Lower lobe of right lung (tissue), 2 donors: ENCODE measurements at regions not wholly inside any gene's neighbourhood (a gene's known extent, or its start where the extent isn't known, plus 50 kb on each side); places are given as distances from the start of the nearest gene placed in this dataset.

Experiments used
- ATAC-seq, 2 donors: fragments of 200-7000 bp; cut with Tn5 transposase; one replicate each; pipeline ENCODE4 v1.9.1; 2020 to 2022; ENCODE audit warnings: mild to moderate bottlenecking in 2 of 2, moderate library complexity in 2 of 2
- DNase-seq: peaks from one replicate; pipeline ENCODE4 v3.0.0-alpha.2; 2020
- H3K27ac ChIP-seq: fragments of 200-600 bp; one replicate; pipeline ENCODE4 v1.8.0; 2022
- H3K27me3 ChIP-seq: fragments of 200-600 bp; one replicate; pipeline ENCODE4 v1.8.0; 2022; ENCODE audit warnings: low read depth
- H3K36me3 ChIP-seq: fragments of 200-600 bp; one replicate; pipeline ENCODE4 v1.8.0; 2022; ENCODE audit warnings: mild to moderate bottlenecking
- H3K4me1 ChIP-seq: fragments of 200-600 bp; one replicate; pipeline ENCODE4 v1.8.0; 2022
- H3K4me3 ChIP-seq: fragments of 200-600 bp; one replicate; pipeline ENCODE4 v1.8.0; 2022; ENCODE audit warnings: mild to moderate bottlenecking
- H3K9me3 ChIP-seq: fragments of 200-600 bp; one replicate; pipeline ENCODE4 v1.8.0; 2022
- CTCF ChIP-seq: fragments of 200-600 bp; IDR thresholded peaks from one replicate; pipeline ENCODE4 v1.8.0; 2022; ENCODE audit warnings: antibody characterized with exemption, mild to moderate bottlenecking
- intact Hi-C: fragments of 100-400 bp; cut with DNase I; formaldehyde crosslinking; loops from one replicate; pipeline ENCODE4 v1.11.0; 2022
- donor health status: DM: no; HTN: yes; CAD: no; lungs with severe emphysema.

- no peak for DNase-seq
- Histone ChIP-seq H3K27ac (no peak overlapping the region), H3K9me3 (no peaks in the 10 kb centered on the region), H3K36me3 (no peaks in the 10 kb centered on the region), H3K4me3 (no peak overlapping the region), H3K27me3 (no peaks in the 10 kb centered on the region), H3K4me1 (no peaks in the 10 kb centered on the region)
- intact Hi-C loops = no loop called here
- no peak for TF ChIP-seq CTCF
- ATAC-seq = no peak
Measured at GRCh38 chr2:117745537-117745936, 69.0 kb upstream of the DDX18 start.

GRCh38 chr2:117755768-117756167 is 58.7 kb upstream of the DDX18 start:
- no peak overlapping the region for H3K27ac ChIP-seq
- ATAC-seq (no peak), DNase-seq (no peak)
- no peak overlapping the region for H3K4me3 ChIP-seq
- intact Hi-C loops = no loop called here
- TF ChIP-seq CTCF = no peak
- H3K36me3 ChIP-seq = no peaks in the 10 kb centered on the region
- no peaks in the 10 kb centered on the region for H3K9me3 ChIP-seq
- H3K4me1 ChIP-seq = no peaks in the 10 kb centered on the region
- H3K27me3 ChIP-seq = no peaks in the 10 kb centered on the region

GRCh38 chr2:117760916-117761315 is 53.6 kb upstream of the DDX18 start:
- TF ChIP-seq CTCF = no peak
- no peak for DNase-seq
- no peaks in the 10 kb centered on the region for H3K27me3 ChIP-seq
- H3K4me3 ChIP-seq = no peak overlapping the region
- H3K4me1 ChIP-seq = no peaks in the 10 kb centered on the region
- no peaks in the 10 kb centered on the region for H3K36me3 ChIP-seq
- H3K27ac ChIP-seq = no peak overlapping the region
- H3K9me3 ChIP-seq = no peaks in the 10 kb centered on the region
- no peak for ATAC-seq
- intact Hi-C loops = no loop called here

- DNase-seq (no peak), ATAC-seq (no peak)
- no peak for TF ChIP-seq CTCF
- intact Hi-C loops = no loop called here
- Histone ChIP-seq H3K4me1 (no peaks in the 10 kb centered on the region), H3K27me3 (no peaks in the 10 kb centered on the region), H3K27ac (no peak overlapping the region), H3K4me3 (no peak overlapping the region), H3K36me3 (no peaks in the 10 kb centered on the region), H3K9me3 (no peaks in the 10 kb centered on the region)
Measured at GRCh38 chr2:117762454-117762853, 52.0 kb upstream of the DDX18 start.

GRCh38 chr2:117763804-117764203 is 50.7 kb upstream of the DDX18 start:
- TF ChIP-seq CTCF = no peak
- no peaks in the 10 kb centered on the region for H3K27me3 ChIP-seq
- no peaks in the 10 kb centered on the region for H3K9me3 ChIP-seq
- no peak overlapping the region for H3K4me3 ChIP-seq
- ATAC-seq (no peak), DNase-seq (no peak)
- no peaks in the 10 kb centered on the region for H3K4me1 ChIP-seq
- no peaks in the 10 kb centered on the region for H3K36me3 ChIP-seq
- no peak overlapping the region for H3K27ac ChIP-seq
- intact Hi-C loops = no loop called here
